Naive thymus-derived CD4-positive, alpha-beta T cell (primary cell): ENCODE measurements at regions not wholly inside any gene's neighbourhood (a gene's known extent, or its start where the extent isn't known, plus 50 kb on each side); places are given as distances from the start of the nearest gene placed in this dataset.

Experiments used
- ATAC-seq: fragments of 150-1000 bp; cut with Tn5 transposase; 2 replicates; pipeline ENCODE4 v1.10.0; 2021; ENCODE audit warnings: mild to moderate bottlenecking, moderate library complexity
- CTCF ChIA-PET: fragments of 350-600 bp; sonication (Branson Sonifier 250); formaldehyde crosslinking; loops from one replicate; lab custom pipeline; 2021; ENCODE audit warnings: antibody characterized with exemption; lab: Charles Lee
- POLR2A ChIA-PET: fragments of 350-600 bp; sonication (Branson Sonifier 250); formaldehyde crosslinking; loops from one replicate; lab custom pipeline; 2021; ENCODE audit warnings: antibody characterized with exemption, inconsistent platforms; lab: Charles Lee
- DNase-seq, 9 donors: peaks; one replicate each; pipeline versions ENCODE4 v3.0.0 to v3.0.0-alpha.2; 2020 to 2022; ENCODE audit warnings: mixed read lengths in 1 of 9
- H3K27ac ChIP-seq: one replicate; pipeline ENCODE4 v1.7.0; 2013; ENCODE audit warnings: mild to moderate bottlenecking, low read depth, low read length, moderate library complexity
- H3K27me3 ChIP-seq, 2 donors: one replicate each; pipeline ENCODE4 v1.7.0; 2013; ENCODE audit warnings: low read length in 2 of 2, mild to moderate bottlenecking in 2 of 2, moderate library complexity in 2 of 2; ENCODE audit not compliant: control insufficient read depth in 2 of 2, insufficient read depth in 2 of 2
- H3K36me3 ChIP-seq, 3 experiments: 1 replicate in 2 of 3; 2 replicates in 1 of 3; pipeline ENCODE4 v1.7.0; 2013; ENCODE audit warnings: low read length in 3 of 3, mild to moderate bottlenecking in 3 of 3, moderate library complexity in 1 of 3; ENCODE audit not compliant: insufficient read depth in 3 of 3, control insufficient read depth in 2 of 3
- H3K4me1 ChIP-seq, 2 donors: one replicate each; pipeline ENCODE4 v1.7.0; 2013; ENCODE audit warnings: low read length in 2 of 2, mild to moderate bottlenecking in 2 of 2, moderate library complexity in 1 of 2; ENCODE audit not compliant: control insufficient read depth in 2 of 2, insufficient read depth in 2 of 2
- H3K4me3 ChIP-seq: 2 replicates; pipeline ENCODE4 v1.7.0; 2013; ENCODE audit warnings: mild to moderate bottlenecking, low read length
- H3K9me3 ChIP-seq, 3 experiments: 1 replicate in 2 of 3; 2 replicates in 1 of 3; pipeline ENCODE4 v1.7.0; 2013; ENCODE audit warnings: low read length in 3 of 3; ENCODE audit not compliant: control insufficient read depth in 2 of 3
- H3K27ac Mint-ChIP-seq, 9 donors: one replicate each; pipeline ENCODE4 v1.8.0; 2020 to 2022; ENCODE audit warnings: mixed read lengths in 9 of 9, mild to moderate bottlenecking in 8 of 9, moderate library complexity in 5 of 9, inconsistent platforms in 2 of 9
- H3K27me3 Mint-ChIP-seq, 5 donors: one replicate each; pipeline ENCODE4 v1.8.0; 2021 to 2022; ENCODE audit warnings: mixed read lengths in 5 of 5, mild to moderate bottlenecking in 1 of 5
- H3K36me3 Mint-ChIP-seq, 5 donors: one replicate each; pipeline ENCODE4 v1.8.0; 2020 to 2022; ENCODE audit warnings: mixed read lengths in 5 of 5, mild to moderate bottlenecking in 3 of 5, inconsistent platforms in 1 of 5
- H3K4me1 Mint-ChIP-seq, 7 donors: one replicate each; pipeline ENCODE4 v1.8.0; 2020 to 2022; ENCODE audit warnings: mixed read lengths in 7 of 7, mild to moderate bottlenecking in 3 of 7, inconsistent platforms in 1 of 7
- H3K4me3 Mint-ChIP-seq, 10 donors: one replicate each; pipeline ENCODE4 v1.8.0; 2020 to 2022; ENCODE audit warnings: mild to moderate bottlenecking in 10 of 10, mixed read lengths in 10 of 10, moderate library complexity in 6 of 10, inconsistent platforms in 2 of 10
- H3K9me3 Mint-ChIP-seq, 11 donors: one replicate each; pipeline ENCODE4 v1.8.0; 2020 to 2022; ENCODE audit warnings: mixed read lengths in 11 of 11, mild to moderate bottlenecking in 4 of 11, inconsistent platforms in 1 of 11, moderate library complexity in 1 of 11
- intact Hi-C, 2 donors: fragments of 100-400 bp; cut with micrococcal nuclease; formaldehyde crosslinking; loops; one replicate each; pipeline ENCODE4 v1.15.1; 2023

DNA sequence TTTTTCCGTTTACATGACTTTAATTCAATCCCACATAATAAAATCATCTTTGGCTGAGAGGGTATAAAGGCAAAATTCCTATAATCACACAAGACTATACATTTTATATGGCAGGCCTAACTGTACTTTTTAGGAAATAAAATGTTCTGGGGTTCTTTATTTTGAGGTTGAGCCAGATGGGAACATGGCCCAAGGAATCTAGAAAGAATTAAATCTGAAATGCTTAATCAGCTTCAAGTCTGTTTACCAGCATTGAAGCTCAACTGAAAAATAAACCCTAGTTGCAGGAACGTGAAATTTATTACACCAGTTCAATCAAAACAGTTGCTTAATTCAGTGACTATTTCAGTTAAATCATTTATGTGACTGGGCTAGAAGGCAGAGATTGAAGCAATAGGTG, 191.0 kb upstream of the BTG1 start:
- H3K27me3 ChIP-seq: no peaks in the 10 kb centered on the region
- H3K4me3 Mint-ChIP-seq: no peak overlapping the region
- no peak overlapping the region for H3K4me3 ChIP-seq
- ATAC-seq: no peak
- no peaks in the 10 kb centered on the region for H3K9me3 Mint-ChIP-seq
- H3K9me3 ChIP-seq: no peaks in the 10 kb centered on the region
- no peaks in the 10 kb centered on the region for H3K36me3 ChIP-seq
- H3K36me3 Mint-ChIP-seq: peaks cover 0 to 1% (median 0%) of the 10 kb centered on the region in 5 donors
- intact Hi-C loops: no loop called here
- peak overlapping the region in 1 of 9 donors; percentile 29 for H3K27ac Mint-ChIP-seq
- H3K27ac ChIP-seq: no peak overlapping the region
- H3K4me1 Mint-ChIP-seq: peaks cover 23 to 62% (median 46%) of the 10 kb centered on the region in 7 donors
- no peaks in the 10 kb centered on the region for H3K27me3 Mint-ChIP-seq
- POLR2A ChIA-PET: interaction anchor here (0.6 kb wide), 2 partner anchors 191 to 415 kb away, joined by 3 read pairs; partner anchors contain the start of gene BTG1
- H3K4me1 ChIP-seq: peaks cover 6 to 31% of the 10 kb centered on the region in 2 donors
- CTCF ChIA-PET: interaction anchor here (0.6 kb wide), 1 partner anchor 177 kb away, joined by 5 read pairs; no protein-coding TSS in a partner anchor
- DNase-seq: no peak

DNA sequence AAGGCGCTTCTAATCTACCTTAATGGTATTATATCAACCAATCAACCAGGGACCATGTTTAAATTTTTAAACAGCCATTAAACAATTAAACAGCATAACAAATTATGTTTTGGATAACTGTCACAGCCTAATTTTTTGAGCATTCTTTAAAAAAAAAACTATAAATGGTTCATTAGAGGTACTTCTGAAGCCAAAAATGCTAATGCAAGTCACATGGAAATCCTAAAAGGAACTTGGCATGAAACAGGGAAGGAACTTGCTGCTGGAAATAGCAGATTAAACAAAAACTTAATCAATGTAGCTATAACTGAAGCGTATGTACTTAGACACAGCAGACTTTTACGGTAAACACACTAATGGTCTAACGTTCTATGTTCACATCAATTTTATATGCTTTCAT, 190.2 kb upstream of the BTG1 start:
- Mint-ChIP-seq H3K4me3 (no peak overlapping the region), H3K4me1 (peaks cover 23 to 62% (median 41%) of the 10 kb centered on the region in 7 donors), H3K36me3 (peaks cover 0 to 1% (median 0%) of the 10 kb centered on the region in 5 donors), H3K27me3 (no peaks in the 10 kb centered on the region), H3K27ac (no peak overlapping the region), H3K9me3 (no peaks in the 10 kb centered on the region)
- POLR2A ChIA-PET: interaction anchor here (0.8 to 1.1 kb wide), 2 partner anchors 10 to 68 kb away, joined by 3 read pairs; no protein-coding TSS in a partner anchor
- CTCF ChIA-PET: interaction anchor here (0.8 kb wide), 1 partner anchor 13 kb away, joined by 3 read pairs; no protein-coding TSS in a partner anchor
- Histone ChIP-seq H3K27ac (no peak overlapping the region), H3K36me3 (no peaks in the 10 kb centered on the region), H3K4me1 (peaks cover 6 to 29% of the 10 kb centered on the region in 2 donors), H3K9me3 (no peaks in the 10 kb centered on the region), H3K27me3 (no peaks in the 10 kb centered on the region), H3K4me3 (no peak overlapping the region)
- DNase-seq (no peak), ATAC-seq (no peak)
- intact Hi-C loops: no loop called here

DNA sequence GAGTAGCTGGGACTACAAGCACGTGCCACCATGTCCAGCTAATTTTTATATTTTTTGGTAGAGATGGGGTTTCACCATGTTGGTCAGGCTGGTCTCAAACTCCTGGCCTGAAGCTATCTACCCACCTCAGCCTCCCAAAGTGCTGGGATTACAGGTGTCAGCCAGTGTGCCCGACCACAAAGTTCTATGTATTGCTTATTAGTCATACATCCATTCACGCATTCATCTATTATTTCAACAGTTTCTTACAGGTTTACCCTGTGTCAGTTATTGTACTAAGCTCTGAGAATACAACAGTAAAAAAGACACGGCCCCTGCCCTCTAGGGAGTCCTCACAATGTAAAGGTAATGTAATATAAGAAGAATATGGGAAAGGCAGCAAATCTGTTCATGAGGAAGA, 188.9 kb upstream of the BTG1 start:
- Histone ChIP-seq H3K4me1 (peaks cover 6 to 20% of the 10 kb centered on the region in 2 donors), H3K36me3 (no peaks in the 10 kb centered on the region), H3K9me3 (no peaks in the 10 kb centered on the region), H3K27ac (no peak overlapping the region), H3K4me3 (no peak overlapping the region), H3K27me3 (no peaks in the 10 kb centered on the region)
- Mint-ChIP-seq H3K4me1 (peaks cover 18 to 60% (median 43%) of the 10 kb centered on the region in 7 donors), H3K27me3 (no peaks in the 10 kb centered on the region), H3K36me3 (peaks cover 0 to 1% (median 0%) of the 10 kb centered on the region in 5 donors), H3K27ac (peak overlapping the region in 1 of 9 donors; percentile 77), H3K9me3 (no peaks in the 10 kb centered on the region), H3K4me3 (peak overlapping the region in 1 of 10 donors; percentile 68)
- POLR2A ChIA-PET: interaction anchor here (1.0 to 2.7 kb wide), 4 partner anchors 15 to 188 kb away, joined by 3 to 16 read pairs (median 4); partner anchors contain the start of gene BTG1
- no peak for ATAC-seq
- CTCF ChIA-PET: interaction anchor here (0.5 kb wide), 1 partner anchor 1085 kb away, joined by 6 read pairs; no protein-coding TSS in a partner anchor
- intact Hi-C loops: loop anchor here in 1 of 2 donors (5.0 kb wide), 1 partner anchor 52 kb away; no protein-coding TSS in a partner anchor
- no peak for DNase-seq

DNA sequence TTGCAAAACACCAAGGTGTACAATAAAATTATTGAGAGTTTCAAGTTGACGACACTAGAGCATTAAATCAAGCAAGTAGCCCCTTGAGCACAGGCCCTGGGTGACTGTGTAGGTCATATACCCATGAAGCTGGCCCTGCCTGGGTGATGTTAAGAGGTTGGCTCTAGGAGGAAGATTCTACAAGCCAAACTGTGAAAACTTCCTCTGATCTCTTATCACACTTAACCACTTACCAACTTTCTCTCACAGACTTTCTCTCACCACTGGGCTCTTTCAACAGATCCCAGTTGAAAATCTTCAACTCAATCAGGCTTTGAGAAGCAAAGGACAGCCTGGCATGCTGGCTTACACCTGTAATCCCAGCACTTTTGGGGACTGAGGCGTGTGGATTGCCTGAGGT, 186.9 kb upstream of the BTG1 start:
- Histone ChIP-seq H3K27ac (no peak overlapping the region), H3K9me3 (no peaks in the 10 kb centered on the region), H3K4me1 (peaks cover 6 to 20% of the 10 kb centered on the region in 2 donors), H3K27me3 (no peaks in the 10 kb centered on the region), H3K36me3 (no peaks in the 10 kb centered on the region), H3K4me3 (no peak overlapping the region)
- ChIA-PET POLR2A (interaction anchor here (0.6 to 2.7 kb wide), 3 partner anchors 71 to 198 kb away, joined by 3 to 16 read pairs (median 6); partner anchors contain the start of gene BTG1), CTCF (interaction anchor here (0.8 kb wide), 1 partner anchor 75 kb away, joined by 4 read pairs; no protein-coding TSS in a partner anchor)
- Mint-ChIP-seq H3K9me3 (peaks cover 0 to 7% (median 0%) of the 10 kb centered on the region in 11 donors), H3K36me3 (peaks cover 0 to 7% (median 0%) of the 10 kb centered on the region in 5 donors), H3K4me1 (peaks cover 17 to 66% (median 50%) of the 10 kb centered on the region in 7 donors), H3K27me3 (no peaks in the 10 kb centered on the region), H3K4me3 (peak overlapping the region in 8 of 10 donors; percentile 11 to 68 (median 39)), H3K27ac (peak overlapping the region in 8 of 9 donors; percentile 10 to 81 (median 42))
- intact Hi-C loops: loop anchor here (2.0 to 5.0 kb wide), 2 partner anchors 14 to 50 kb away; no protein-coding TSS in a partner anchor
- ATAC-seq (peak; percentile 38), DNase-seq (peak in 2 of 9 donors; percentile 11 to 15)

DNA sequence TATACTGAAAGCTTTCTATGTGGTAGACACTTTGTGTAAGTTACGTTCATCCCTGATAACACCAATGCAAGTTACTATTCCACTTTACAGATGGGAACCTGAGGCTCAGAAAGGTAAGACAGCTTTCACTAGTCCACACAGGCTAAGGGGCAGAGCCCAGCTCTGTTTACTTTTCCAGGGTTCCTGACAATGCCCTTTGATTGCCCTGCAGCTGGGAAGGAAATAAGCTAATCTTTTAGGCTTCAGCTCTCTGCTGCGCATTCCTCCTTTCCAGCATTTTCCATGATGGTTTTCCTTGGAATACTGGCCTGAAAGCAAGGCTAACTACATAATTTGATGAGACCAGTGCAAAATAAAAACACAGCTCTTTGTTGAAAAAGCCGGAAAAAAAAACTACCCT, 185.7 kb upstream of the BTG1 start:
- no peak for DNase-seq
- H3K27ac ChIP-seq: no peak overlapping the region
- no peak for ATAC-seq
- no peak overlapping the region for H3K4me3 ChIP-seq
- no peaks in the 10 kb centered on the region for H3K27me3 Mint-ChIP-seq
- peaks cover 17 to 75% (median 58%) of the 10 kb centered on the region in 7 donors for H3K4me1 Mint-ChIP-seq
- H3K36me3 ChIP-seq: no peaks in the 10 kb centered on the region
- no peaks in the 10 kb centered on the region for H3K9me3 ChIP-seq
- no peak overlapping the region for H3K4me3 Mint-ChIP-seq
- H3K36me3 Mint-ChIP-seq: peaks cover 0 to 8% (median 0%) of the 10 kb centered on the region in 5 donors
- CTCF ChIA-PET: no interaction called here
- peaks cover 6 to 20% of the 10 kb centered on the region in 2 donors for H3K4me1 ChIP-seq
- H3K27ac Mint-ChIP-seq: peak overlapping the region in 1 of 9 donors; percentile 25
- H3K9me3 Mint-ChIP-seq: peaks cover 0 to 7% (median 0%) of the 10 kb centered on the region in 11 donors
- H3K27me3 ChIP-seq: no peaks in the 10 kb centered on the region
- intact Hi-C loops: loop anchor here in 1 of 2 donors (5.0 kb wide), 1 partner anchor 49 kb away; no protein-coding TSS in a partner anchor
- POLR2A ChIA-PET: interaction anchor here (0.7 to 2.9 kb wide), 6 partner anchors 19 to 187 kb away, joined by 3 to 10 read pairs (median 4); partner anchors contain the start of gene BTG1

DNA sequence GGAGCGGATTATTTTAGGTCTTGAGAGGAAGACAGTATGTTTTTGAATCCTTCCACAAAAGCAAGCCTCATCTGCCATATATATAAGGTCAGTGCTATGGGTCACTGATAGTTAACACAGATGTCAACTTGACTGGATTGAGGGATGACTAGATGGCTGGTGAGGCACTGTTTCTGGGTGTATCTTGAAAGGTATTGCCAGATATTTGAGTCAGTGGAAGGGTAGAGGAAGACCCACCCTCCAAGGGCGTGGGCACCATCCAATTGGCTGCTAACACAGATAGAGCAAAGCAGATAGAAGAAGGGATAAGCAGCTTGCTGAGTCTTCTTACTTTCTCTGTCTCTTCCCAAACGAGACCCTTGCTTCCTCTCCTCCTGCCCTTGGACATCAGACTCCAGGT, 185.0 kb upstream of the BTG1 start:
- H3K4me1 ChIP-seq: peaks cover 6 to 20% of the 10 kb centered on the region in 2 donors
- ATAC-seq (no peak), DNase-seq (no peak)
- Mint-ChIP-seq H3K9me3 (peaks cover 0 to 8% (median 0%) of the 10 kb centered on the region in 11 donors), H3K27me3 (no peaks in the 10 kb centered on the region), H3K4me1 (peaks cover 17 to 81% (median 62%) of the 10 kb centered on the region in 7 donors), H3K4me3 (no peak overlapping the region), H3K36me3 (peaks cover 0 to 10% (median 0%) of the 10 kb centered on the region in 5 donors), H3K27ac (peak overlapping the region in 1 of 9 donors; percentile 60)
- no peaks in the 10 kb centered on the region for H3K36me3 ChIP-seq
- no peaks in the 10 kb centered on the region for H3K9me3 ChIP-seq
- no peak overlapping the region for H3K4me3 ChIP-seq
- intact Hi-C loops: loop anchor here in 1 of 2 donors (5.0 kb wide), 1 partner anchor 48 kb away; no protein-coding TSS in a partner anchor
- no peaks in the 10 kb centered on the region for H3K27me3 ChIP-seq
- no peak overlapping the region for H3K27ac ChIP-seq
- ChIA-PET CTCF (no interaction called here), POLR2A (interaction anchor here (0.7 to 2.9 kb wide), 5 partner anchors 20 to 186 kb away, joined by 3 to 10 read pairs (median 3); partner anchors contain the start of gene BTG1)
